ENCODE measurements at regions not wholly inside any gene's neighbourhood (a gene's known extent, or its start where the extent isn't known, plus 50 kb on each side); places are given as distances from the start of the nearest gene placed in this dataset.

GRCh38 chr10:78388331-78389050, 354.8 kb downstream of the RPS24 start:
- no peak overlapping the region for H3K23ac ChIP-seq (ENCODE audit: low read length)
- H3K4me2 ChIP-seq (ENCODE audit: low read length), result no peak overlapping the region
- H4K8ac ChIP-seq (ENCODE audit: low read depth, low read length), result no peak overlapping the region
- H3K18ac ChIP-seq (ENCODE audit: low read length), result no peak overlapping the region
- no peak overlapping the region for H3K56ac ChIP-seq (ENCODE audit: low read length)
- no peaks in the 10 kb centered on the region for H3K79me1 ChIP-seq (ENCODE audit: low read length)
- no peak overlapping the region for H4K5ac ChIP-seq (ENCODE audit: low read length)
- no peak overlapping the region for H3K4ac ChIP-seq (ENCODE audit: low read depth, low read length)
- H3K4me1 ChIP-seq (ENCODE audit: control insufficient read depth, low read depth, low read length), result no peaks in the 10 kb centered on the region
- H2BK5ac ChIP-seq (ENCODE audit: low read length), result no peak overlapping the region
- H3K4me3 ChIP-seq (ENCODE audit: low read length), result no peak overlapping the region
- H3K9ac ChIP-seq (ENCODE audit: low read length), result no peak overlapping the region
- no peak overlapping the region for H3K27ac ChIP-seq (ENCODE audit: low read depth, low read length)
- WGBS (ENCODE audit: extremely low coverage, insufficient coverage, low lambda C conversion rate), result no CpG with 5 or more reads among the region's 9 CpGs
- no peak overlapping the region for H2AK5ac ChIP-seq (ENCODE audit: low read length)
- no peaks in the 10 kb centered on the region for H3K79me2 ChIP-seq (ENCODE audit: control insufficient read depth, insufficient read depth, low read length)
- no peak overlapping the region for H2BK15ac ChIP-seq (replicated peaks; ENCODE audit: low read depth)
- no peaks in the 10 kb centered on the region for H3K36me3 ChIP-seq (ENCODE audit: control insufficient read depth, insufficient read depth, low read length)
- no peak for DNase-seq
- H2BK120ac ChIP-seq (ENCODE audit: low read depth, low read length), result no peak overlapping the region
- H3K27me3 ChIP-seq (ENCODE audit: insufficient read depth, low read length, poor library complexity), result no peaks in the 10 kb centered on the region

GRCh38 chr10:78389419-78389818, 355.8 kb downstream of the RPS24 start:
- no peaks in the 10 kb centered on the region for H3K4me1 ChIP-seq (ENCODE audit: control insufficient read depth, low read depth, low read length)
- H4K8ac ChIP-seq (ENCODE audit: low read depth, low read length), result no peak overlapping the region
- H2AK5ac ChIP-seq (ENCODE audit: low read length), result no peak overlapping the region
- no peak overlapping the region for H3K18ac ChIP-seq (ENCODE audit: low read length)
- no peaks in the 10 kb centered on the region for H3K36me3 ChIP-seq (ENCODE audit: control insufficient read depth, insufficient read depth, low read length)
- no peak overlapping the region for H3K23ac ChIP-seq (ENCODE audit: low read length)
- no peak for DNase-seq
- H2BK120ac ChIP-seq (ENCODE audit: low read depth, low read length), result no peak overlapping the region
- H3K27ac ChIP-seq (ENCODE audit: low read depth, low read length), result no peak overlapping the region
- H2BK15ac ChIP-seq (replicated peaks; ENCODE audit: low read depth), result no peak overlapping the region
- WGBS (ENCODE audit: extremely low coverage, insufficient coverage, low lambda C conversion rate), result no CpG with 5 or more reads among the region's 3 CpGs
- no peak overlapping the region for H3K9ac ChIP-seq (ENCODE audit: low read length)
- H3K4ac ChIP-seq (ENCODE audit: low read depth, low read length), result no peak overlapping the region
- H4K5ac ChIP-seq (ENCODE audit: low read length), result no peak overlapping the region
- no peaks in the 10 kb centered on the region for H3K79me2 ChIP-seq (ENCODE audit: control insufficient read depth, insufficient read depth, low read length)
- H3K56ac ChIP-seq (ENCODE audit: low read length), result no peak overlapping the region
- no peaks in the 10 kb centered on the region for H3K79me1 ChIP-seq (ENCODE audit: low read length)
- no peak overlapping the region for H3K4me3 ChIP-seq (ENCODE audit: low read length)
- no peak overlapping the region for H2BK5ac ChIP-seq (ENCODE audit: low read length)
- no peak overlapping the region for H3K4me2 ChIP-seq (ENCODE audit: low read length)
- no peaks in the 10 kb centered on the region for H3K27me3 ChIP-seq (ENCODE audit: insufficient read depth, low read length, poor library complexity)

- Histone ChIP-seq H3K9ac (ENCODE audit: low read length) (no peak overlapping the region), H4K8ac (ENCODE audit: low read depth, low read length) (no peak overlapping the region), H3K56ac (ENCODE audit: low read length) (no peak overlapping the region), H3K27ac (ENCODE audit: low read depth, low read length) (no peak overlapping the region), H2BK120ac (ENCODE audit: low read depth, low read length) (no peak overlapping the region), H3K4me3 (ENCODE audit: low read length) (no peak overlapping the region), H4K5ac (ENCODE audit: low read length) (no peak overlapping the region), H3K18ac (ENCODE audit: low read length) (no peak overlapping the region), H3K79me2 (ENCODE audit: control insufficient read depth, insufficient read depth, low read length) (no peaks in the 10 kb centered on the region), H3K36me3 (ENCODE audit: control insufficient read depth, insufficient read depth, low read length) (no peaks in the 10 kb centered on the region), H2BK5ac (ENCODE audit: low read length) (no peak overlapping the region), H3K27me3 (ENCODE audit: insufficient read depth, low read length, poor library complexity) (no peaks in the 10 kb centered on the region), H3K23ac (ENCODE audit: low read length) (no peak overlapping the region), H2AK5ac (ENCODE audit: low read length) (no peak overlapping the region), H3K4me1 (ENCODE audit: control insufficient read depth, low read depth, low read length) (no peaks in the 10 kb centered on the region), H3K79me1 (ENCODE audit: low read length) (no peaks in the 10 kb centered on the region), H3K4ac (ENCODE audit: low read depth, low read length) (no peak overlapping the region), H2BK15ac (replicated peaks; ENCODE audit: low read depth) (no peak overlapping the region), H3K4me2 (ENCODE audit: low read length) (no peak overlapping the region)
- DNase-seq, result no peak
- no CpG with 5 or more reads among the region's 6 CpGs for WGBS (ENCODE audit: extremely low coverage, insufficient coverage, low lambda C conversion rate)
Measured at GRCh38 chr10:78390051-78390450, 356.4 kb downstream of the RPS24 start.

- Histone ChIP-seq H4K8ac (ENCODE audit: low read depth, low read length) (no peak overlapping the region), H3K79me1 (ENCODE audit: low read length) (no peaks in the 10 kb centered on the region), H3K79me2 (ENCODE audit: control insufficient read depth, insufficient read depth, low read length) (no peaks in the 10 kb centered on the region), H3K56ac (ENCODE audit: low read length) (no peak overlapping the region), H3K4me1 (ENCODE audit: control insufficient read depth, low read depth, low read length) (no peaks in the 10 kb centered on the region), H3K4ac (ENCODE audit: low read depth, low read length) (no peak overlapping the region), H2BK120ac (ENCODE audit: low read depth, low read length) (no peak overlapping the region), H3K27me3 (ENCODE audit: insufficient read depth, low read length, poor library complexity) (no peaks in the 10 kb centered on the region), H3K18ac (ENCODE audit: low read length) (no peak overlapping the region), H2BK15ac (replicated peaks; ENCODE audit: low read depth) (no peak overlapping the region), H3K36me3 (ENCODE audit: control insufficient read depth, insufficient read depth, low read length) (no peaks in the 10 kb centered on the region), H3K23ac (ENCODE audit: low read length) (no peak overlapping the region), H2BK5ac (ENCODE audit: low read length) (no peak overlapping the region), H3K9ac (ENCODE audit: low read length) (no peak overlapping the region), H3K4me3 (ENCODE audit: low read length) (no peak overlapping the region), H2AK5ac (ENCODE audit: low read length) (no peak overlapping the region), H3K4me2 (ENCODE audit: low read length) (no peak overlapping the region), H4K5ac (ENCODE audit: low read length) (no peak overlapping the region), H3K27ac (ENCODE audit: low read depth, low read length) (no peak overlapping the region)
- WGBS (ENCODE audit: extremely low coverage, insufficient coverage, low lambda C conversion rate), result no CpG with 5 or more reads among the region's 5 CpGs
- no peak for DNase-seq
Measured at GRCh38 chr10:78390817-78391216, 357.2 kb downstream of the RPS24 start.

- Histone ChIP-seq H2AK5ac (ENCODE audit: low read length) (no peak overlapping the region), H3K18ac (ENCODE audit: low read length) (no peak overlapping the region), H3K79me2 (ENCODE audit: control insufficient read depth, insufficient read depth, low read length) (no peaks in the 10 kb centered on the region), H3K4me3 (ENCODE audit: low read length) (no peak overlapping the region), H3K4me1 (ENCODE audit: control insufficient read depth, low read depth, low read length) (no peaks in the 10 kb centered on the region), H3K36me3 (ENCODE audit: control insufficient read depth, insufficient read depth, low read length) (no peaks in the 10 kb centered on the region), H3K4ac (ENCODE audit: low read depth, low read length) (no peak overlapping the region), H4K8ac (ENCODE audit: low read depth, low read length) (no peak overlapping the region), H4K5ac (ENCODE audit: low read length) (no peak overlapping the region), H3K4me2 (ENCODE audit: low read length) (no peak overlapping the region), H2BK5ac (ENCODE audit: low read length) (no peak overlapping the region), H2BK15ac (replicated peaks; ENCODE audit: low read depth) (no peak overlapping the region), H3K27me3 (ENCODE audit: insufficient read depth, low read length, poor library complexity) (no peaks in the 10 kb centered on the region), H3K9ac (ENCODE audit: low read length) (no peak overlapping the region), H3K56ac (ENCODE audit: low read length) (no peak overlapping the region), H3K79me1 (ENCODE audit: low read length) (no peaks in the 10 kb centered on the region), H3K23ac (ENCODE audit: low read length) (no peak overlapping the region), H2BK120ac (ENCODE audit: low read depth, low read length) (no peak overlapping the region), H3K27ac (ENCODE audit: low read depth, low read length) (no peak overlapping the region)
- no CpG with 5 or more reads among the region's 7 CpGs for WGBS (ENCODE audit: extremely low coverage, insufficient coverage, low lambda C conversion rate)
- no peak for DNase-seq
Measured at GRCh38 chr10:78391585-78391984, 357.9 kb downstream of the RPS24 start.

- Histone ChIP-seq H3K27ac (ENCODE audit: low read depth, low read length) (no peak overlapping the region), H2AK5ac (ENCODE audit: low read length) (no peak overlapping the region), H4K5ac (ENCODE audit: low read length) (no peak overlapping the region), H3K27me3 (ENCODE audit: insufficient read depth, low read length, poor library complexity) (no peaks in the 10 kb centered on the region), H3K4me1 (ENCODE audit: control insufficient read depth, low read depth, low read length) (no peaks in the 10 kb centered on the region), H3K56ac (ENCODE audit: low read length) (no peak overlapping the region), H4K8ac (ENCODE audit: low read depth, low read length) (no peak overlapping the region), H3K18ac (ENCODE audit: low read length) (no peak overlapping the region), H2BK15ac (replicated peaks; ENCODE audit: low read depth) (no peak overlapping the region), H3K36me3 (ENCODE audit: control insufficient read depth, insufficient read depth, low read length) (no peaks in the 10 kb centered on the region), H3K79me2 (ENCODE audit: control insufficient read depth, insufficient read depth, low read length) (no peaks in the 10 kb centered on the region), H2BK5ac (ENCODE audit: low read length) (no peak overlapping the region), H3K23ac (ENCODE audit: low read length) (no peak overlapping the region), H3K4ac (ENCODE audit: low read depth, low read length) (no peak overlapping the region), H3K79me1 (ENCODE audit: low read length) (no peaks in the 10 kb centered on the region), H3K4me3 (ENCODE audit: low read length) (no peak overlapping the region), H3K4me2 (ENCODE audit: low read length) (no peak overlapping the region), H3K9ac (ENCODE audit: low read length) (no peak overlapping the region), H2BK120ac (ENCODE audit: low read depth, low read length) (no peak overlapping the region)
- no peak for DNase-seq
- no CpG with 5 or more reads among the region's 2 CpGs for whole genome bisulfite sequencing (ENCODE audit: extremely low coverage, insufficient coverage, low lambda C conversion rate)
Measured at GRCh38 chr10:78392197-78392596, 358.5 kb downstream of the RPS24 start.

All from mesendoderm (in vitro differentiated cells).